Breast epithelium (tissue), 3 donors: ENCODE measurements at regions not wholly inside any gene's neighbourhood (a gene's known extent, or its start where the extent isn't known, plus 50 kb on each side); places are given as distances from the start of the nearest gene placed in this dataset.

Source experiments
- CTCF ChIP-seq, 3 donors: fragments of 450-650 bp; IDR thresholded peaks; one replicate each; pipeline ENCODE4 v1.5.1; 2016 to 2017; ENCODE audit warnings: antibody characterized with exemption in 3 of 3, mild to moderate bottlenecking in 3 of 3, moderate library complexity in 3 of 3
- POLR2A ChIP-seq: fragments of 450-650 bp; IDR thresholded peaks from one replicate; pipeline ENCODE4 v1.6.1; 2016; ENCODE audit warnings: antibody characterized with exemption, mild to moderate bottlenecking, moderate library complexity
- POLR2AphosphoS5 ChIP-seq, 3 donors: sonication (generic); formaldehyde crosslinking; IDR thresholded peaks; one replicate each; pipeline ENCODE4 v1.6.1; 2017; ENCODE audit warnings: antibody characterized with exemption in 3 of 3

GRCh38 chr3:84835366-84835765 lies 123.4 kb upstream of the CADM2 start:
- TF ChIP-seq CTCF (IDR thresholded peaks at IDR 0.05) (no peak), POLR2A (no peak), POLR2AphosphoS5 (IDR thresholded peaks at IDR 0.05) (no peak)
